ENCODE measurements at regions not wholly inside any gene's neighbourhood (a gene's known extent, or its start where the extent isn't known, plus 50 kb on each side); places are given as distances from the start of the nearest gene placed in this dataset.

DNA sequence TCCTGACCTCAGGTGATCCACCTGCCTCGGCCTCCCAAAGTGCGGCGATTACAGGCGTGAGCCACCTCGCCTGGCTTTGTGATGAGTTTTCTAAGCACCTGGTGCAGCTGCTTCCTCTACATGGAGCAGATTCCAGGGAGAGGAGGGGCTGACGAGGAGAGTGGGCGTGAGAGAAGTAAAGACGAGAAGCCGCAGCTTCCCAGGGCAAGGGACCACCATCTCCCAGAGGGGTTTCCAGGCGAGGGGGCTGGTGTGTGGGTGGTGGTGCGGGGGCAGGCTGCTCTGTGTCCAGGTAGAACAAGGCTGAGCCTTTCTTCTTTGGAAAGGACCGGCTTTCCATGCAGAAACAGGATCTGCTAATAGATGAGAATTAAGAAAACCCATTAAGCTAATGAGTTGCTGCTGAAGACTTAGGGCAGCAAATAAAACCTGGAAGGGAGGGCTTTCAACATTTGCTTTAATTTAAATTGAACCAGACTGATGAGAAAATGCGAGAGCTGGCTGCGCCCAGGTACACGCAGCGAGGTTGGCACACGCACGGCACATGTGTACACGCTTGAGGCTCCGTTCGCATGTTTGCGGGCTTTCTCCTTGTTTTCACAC is 236.7 kb downstream of the RBFOX3 start:
- H3K9me3 ChIP-seq (replicated peaks; ENCODE audit: control insufficient read depth, low read depth, low read length), result no peaks in the 10 kb centered on the region
- H3K27me3 ChIP-seq (ENCODE audit: control insufficient read depth, insufficient read depth, low read length), result peaks cover 54% of the 10 kb centered on the region
- 31% methylated on average over 14 of the region's 22 CpGs for WGBS (ENCODE audit: insufficient coverage)
- DNase-seq, result no peak
- H3K27ac ChIP-seq (ENCODE audit: low read length), result no peak overlapping the region
- H3K4me1 ChIP-seq (ENCODE audit: control insufficient read depth, insufficient read depth, low read length), result no peaks in the 10 kb centered on the region
- no peak overlapping the region for H3K4me3 ChIP-seq (ENCODE audit: low read length)
- H3K36me3 ChIP-seq (ENCODE audit: control insufficient read depth, insufficient read depth, low read length), result no peaks in the 10 kb centered on the region

DNA sequence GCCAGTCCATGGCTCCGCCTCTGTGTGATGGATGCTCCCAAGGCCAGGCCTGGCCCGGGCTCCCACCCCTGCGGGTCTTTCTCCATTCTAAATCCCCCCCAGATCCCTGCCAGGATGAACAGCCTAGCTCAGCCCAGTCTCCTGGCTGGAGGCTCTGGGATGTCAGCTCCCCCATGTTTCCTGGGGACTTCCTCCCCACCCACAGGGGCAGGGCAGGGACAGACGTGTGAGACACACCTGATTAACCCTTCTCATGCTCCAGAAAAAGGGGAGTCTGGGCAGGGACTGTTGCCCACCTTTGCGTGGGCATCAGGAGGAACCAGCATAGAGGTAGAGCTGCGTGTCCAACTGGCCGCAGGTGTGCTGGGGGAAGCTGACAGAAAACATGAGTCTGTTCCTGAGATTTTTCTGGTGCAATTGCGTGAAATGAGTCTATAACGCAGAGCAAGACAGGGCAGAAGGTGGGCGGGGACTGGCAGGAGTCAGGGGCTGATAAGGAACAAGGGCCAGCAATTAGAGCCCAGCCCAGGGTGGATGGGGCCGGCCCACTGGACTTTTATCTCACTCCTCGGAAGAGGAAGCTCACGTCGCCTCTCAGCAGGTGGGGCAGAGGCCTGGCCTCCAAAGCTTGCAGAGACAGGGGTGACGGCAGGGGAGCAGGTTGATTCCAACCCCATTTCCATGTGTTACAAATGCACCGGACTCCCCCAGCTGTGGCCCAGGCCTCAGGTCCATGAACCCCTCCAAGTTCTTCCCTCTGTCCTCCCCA is 238.2 kb downstream of the RBFOX3 start:
- Histone ChIP-seq H3K9me3 (replicated peaks; ENCODE audit: control insufficient read depth, low read depth, low read length) (no peaks in the 10 kb centered on the region), H3K36me3 (ENCODE audit: control insufficient read depth, insufficient read depth, low read length) (no peaks in the 10 kb centered on the region), H3K27ac (ENCODE audit: low read length) (no peak overlapping the region), H3K27me3 (ENCODE audit: control insufficient read depth, insufficient read depth, low read length) (peaks cover 43% of the 10 kb centered on the region), H3K4me3 (ENCODE audit: low read length) (no peak overlapping the region), H3K4me1 (ENCODE audit: control insufficient read depth, insufficient read depth, low read length) (no peaks in the 10 kb centered on the region)
- DNase-seq, result no peak
- 49% methylated on average over 15 of the region's 16 CpGs for WGBS (ENCODE audit: insufficient coverage)

- Histone ChIP-seq H3K27ac (ENCODE audit: low read length) (no peak overlapping the region), H3K36me3 (ENCODE audit: control insufficient read depth, insufficient read depth, low read length) (no peaks in the 10 kb centered on the region), H3K27me3 (ENCODE audit: control insufficient read depth, insufficient read depth, low read length) (peaks cover 41% of the 10 kb centered on the region), H3K4me3 (ENCODE audit: low read length) (no peak overlapping the region), H3K4me1 (ENCODE audit: control insufficient read depth, insufficient read depth, low read length) (no peaks in the 10 kb centered on the region), H3K9me3 (replicated peaks; ENCODE audit: control insufficient read depth, low read depth, low read length) (no peaks in the 10 kb centered on the region)
- no peak for DNase-seq
- WGBS (ENCODE audit: insufficient coverage), result 75% methylated on average over 14 of the region's 15 CpGs
These were observed 238.9 kb downstream of the RBFOX3 start for GRCh38 chr17:79371984-79372383.

- DNase-seq, result no peak
- peaks cover 3% of the 10 kb centered on the region for H3K4me1 ChIP-seq (ENCODE audit: control insufficient read depth, insufficient read depth, low read length)
- no peak overlapping the region for H3K4me3 ChIP-seq (ENCODE audit: low read length)
- no peaks in the 10 kb centered on the region for H3K36me3 ChIP-seq (ENCODE audit: control insufficient read depth, insufficient read depth, low read length)
- no peaks in the 10 kb centered on the region for H3K9me3 ChIP-seq (replicated peaks; ENCODE audit: control insufficient read depth, low read depth, low read length)
- H3K27ac ChIP-seq (ENCODE audit: low read length), result no peak overlapping the region
- peaks cover 42% of the 10 kb centered on the region for H3K27me3 ChIP-seq (ENCODE audit: control insufficient read depth, insufficient read depth, low read length)
- 69% methylated on average over 5 of the region's 5 CpGs for WGBS (ENCODE audit: insufficient coverage)
These were observed 240.3 kb downstream of the RBFOX3 start for GRCh38 chr17:79370594-79370993.

DNA sequence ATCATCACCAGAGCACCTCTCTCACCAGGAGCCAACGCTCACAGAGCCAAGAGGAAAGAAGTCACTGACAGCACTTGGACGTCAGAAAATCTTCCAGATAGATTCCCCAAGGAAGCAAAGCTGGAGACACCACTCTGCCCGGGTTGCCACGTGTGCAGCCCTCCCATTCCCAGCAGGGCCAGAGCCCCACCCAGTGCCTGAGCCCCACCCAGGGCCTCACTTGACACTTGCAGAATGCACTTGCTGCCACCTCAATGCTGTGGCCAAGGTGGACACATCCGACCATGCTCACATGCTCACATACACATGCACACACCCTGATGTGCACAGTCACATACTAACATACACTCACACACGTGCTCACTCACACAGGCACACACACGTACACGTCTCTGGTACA is 240.7 kb downstream of the RBFOX3 start:
- DNase-seq, result no peak
- Histone ChIP-seq H3K27me3 (ENCODE audit: control insufficient read depth, insufficient read depth, low read length) (peaks cover 40% of the 10 kb centered on the region), H3K4me1 (ENCODE audit: control insufficient read depth, insufficient read depth, low read length) (peaks cover 3% of the 10 kb centered on the region), H3K36me3 (ENCODE audit: control insufficient read depth, insufficient read depth, low read length) (no peaks in the 10 kb centered on the region), H3K4me3 (ENCODE audit: low read length) (no peak overlapping the region), H3K27ac (ENCODE audit: low read length) (no peak overlapping the region), H3K9me3 (replicated peaks; ENCODE audit: control insufficient read depth, low read depth, low read length) (no peaks in the 10 kb centered on the region)
- WGBS (ENCODE audit: insufficient coverage), result 76% methylated on average over 8 of the region's 8 CpGs

- H3K4me3 ChIP-seq (ENCODE audit: low read length), result no peak overlapping the region
- no peak for DNase-seq
- no peaks in the 10 kb centered on the region for H3K36me3 ChIP-seq (ENCODE audit: control insufficient read depth, insufficient read depth, low read length)
- peaks cover 3% of the 10 kb centered on the region for H3K4me1 ChIP-seq (ENCODE audit: control insufficient read depth, insufficient read depth, low read length)
- no peak overlapping the region for H3K27ac ChIP-seq (ENCODE audit: low read length)
- WGBS (ENCODE audit: insufficient coverage), result 73% methylated on average over 5 of the region's 9 CpGs
- no peaks in the 10 kb centered on the region for H3K9me3 ChIP-seq (replicated peaks; ENCODE audit: control insufficient read depth, low read depth, low read length)
- peaks cover 43% of the 10 kb centered on the region for H3K27me3 ChIP-seq (ENCODE audit: control insufficient read depth, insufficient read depth, low read length)
These were observed 241.3 kb downstream of the RBFOX3 start for GRCh38 chr17:79369532-79369931.

DNA sequence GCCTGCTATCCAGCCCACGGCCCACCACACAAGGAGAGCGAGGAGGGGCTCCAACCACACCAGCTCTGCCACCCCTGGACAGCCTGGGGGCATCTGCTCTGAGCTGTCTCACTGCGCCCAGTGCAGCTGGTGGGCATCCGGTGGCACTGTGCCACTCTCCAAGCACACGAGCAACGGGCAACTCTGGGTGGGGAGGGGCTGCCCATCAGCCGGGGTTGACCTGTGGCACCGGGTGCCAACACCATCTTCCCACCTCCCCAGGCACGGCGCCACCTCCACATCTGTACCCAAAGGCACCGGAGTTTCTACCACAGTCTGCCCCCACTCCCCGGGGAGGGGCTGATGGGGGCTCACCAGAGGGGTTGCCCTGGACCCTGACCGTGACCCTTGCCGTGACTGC is 241.8 kb downstream of the RBFOX3 start:
- Histone ChIP-seq H3K27ac (ENCODE audit: low read length) (no peak overlapping the region), H3K4me1 (ENCODE audit: control insufficient read depth, insufficient read depth, low read length) (peaks cover 3% of the 10 kb centered on the region), H3K9me3 (replicated peaks; ENCODE audit: control insufficient read depth, low read depth, low read length) (no peaks in the 10 kb centered on the region), H3K36me3 (ENCODE audit: control insufficient read depth, insufficient read depth, low read length) (no peaks in the 10 kb centered on the region), H3K27me3 (ENCODE audit: control insufficient read depth, insufficient read depth, low read length) (peaks cover 43% of the 10 kb centered on the region), H3K4me3 (ENCODE audit: low read length) (no peak overlapping the region)
- 79% methylated on average over 11 of the region's 14 CpGs for WGBS (ENCODE audit: insufficient coverage)
- DNase-seq, result no peak

DNA sequence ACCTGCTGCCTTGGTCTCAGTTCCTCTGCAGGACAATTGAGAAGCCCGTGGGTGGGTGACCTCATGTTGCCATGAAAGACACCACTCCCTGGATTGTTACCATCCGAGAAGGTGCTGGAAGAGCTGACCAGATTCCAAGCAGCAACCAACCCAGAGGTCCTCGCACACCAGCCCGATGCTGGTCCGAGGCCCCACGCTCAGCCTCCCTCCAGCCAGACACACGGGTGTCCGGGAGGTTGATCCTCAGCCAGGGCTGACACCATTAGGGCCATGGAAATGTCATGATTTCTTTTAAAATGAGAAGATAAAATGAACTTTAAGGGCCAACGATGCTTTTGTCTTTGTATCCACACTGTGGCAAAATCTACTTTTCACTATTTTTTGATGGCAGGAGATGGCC is 242.3 kb downstream of the RBFOX3 start:
- Histone ChIP-seq H3K4me1 (ENCODE audit: control insufficient read depth, insufficient read depth, low read length) (peaks cover 3% of the 10 kb centered on the region), H3K27ac (ENCODE audit: low read length) (no peak overlapping the region), H3K4me3 (ENCODE audit: low read length) (no peak overlapping the region), H3K9me3 (replicated peaks; ENCODE audit: control insufficient read depth, low read depth, low read length) (no peaks in the 10 kb centered on the region), H3K36me3 (ENCODE audit: control insufficient read depth, insufficient read depth, low read length) (no peaks in the 10 kb centered on the region), H3K27me3 (ENCODE audit: control insufficient read depth, insufficient read depth, low read length) (peaks cover 44% of the 10 kb centered on the region)
- no peak for DNase-seq
- 88% methylated on average over 9 of the region's 9 CpGs for WGBS (ENCODE audit: insufficient coverage)

- Histone ChIP-seq H3K27ac (ENCODE audit: low read length) (no peak overlapping the region), H3K36me3 (ENCODE audit: control insufficient read depth, insufficient read depth, low read length) (no peaks in the 10 kb centered on the region), H3K9me3 (replicated peaks; ENCODE audit: control insufficient read depth, low read depth, low read length) (no peaks in the 10 kb centered on the region), H3K4me3 (ENCODE audit: low read length) (no peak overlapping the region), H3K27me3 (ENCODE audit: control insufficient read depth, insufficient read depth, low read length) (peaks cover 45% of the 10 kb centered on the region), H3K4me1 (ENCODE audit: control insufficient read depth, insufficient read depth, low read length) (peaks cover 5% of the 10 kb centered on the region)
- no peak for DNase-seq
- WGBS (ENCODE audit: insufficient coverage), result 60% methylated on average over 9 of the region's 12 CpGs
These were observed 243.8 kb downstream of the RBFOX3 start for GRCh38 chr17:79366988-79367571.

DNA sequence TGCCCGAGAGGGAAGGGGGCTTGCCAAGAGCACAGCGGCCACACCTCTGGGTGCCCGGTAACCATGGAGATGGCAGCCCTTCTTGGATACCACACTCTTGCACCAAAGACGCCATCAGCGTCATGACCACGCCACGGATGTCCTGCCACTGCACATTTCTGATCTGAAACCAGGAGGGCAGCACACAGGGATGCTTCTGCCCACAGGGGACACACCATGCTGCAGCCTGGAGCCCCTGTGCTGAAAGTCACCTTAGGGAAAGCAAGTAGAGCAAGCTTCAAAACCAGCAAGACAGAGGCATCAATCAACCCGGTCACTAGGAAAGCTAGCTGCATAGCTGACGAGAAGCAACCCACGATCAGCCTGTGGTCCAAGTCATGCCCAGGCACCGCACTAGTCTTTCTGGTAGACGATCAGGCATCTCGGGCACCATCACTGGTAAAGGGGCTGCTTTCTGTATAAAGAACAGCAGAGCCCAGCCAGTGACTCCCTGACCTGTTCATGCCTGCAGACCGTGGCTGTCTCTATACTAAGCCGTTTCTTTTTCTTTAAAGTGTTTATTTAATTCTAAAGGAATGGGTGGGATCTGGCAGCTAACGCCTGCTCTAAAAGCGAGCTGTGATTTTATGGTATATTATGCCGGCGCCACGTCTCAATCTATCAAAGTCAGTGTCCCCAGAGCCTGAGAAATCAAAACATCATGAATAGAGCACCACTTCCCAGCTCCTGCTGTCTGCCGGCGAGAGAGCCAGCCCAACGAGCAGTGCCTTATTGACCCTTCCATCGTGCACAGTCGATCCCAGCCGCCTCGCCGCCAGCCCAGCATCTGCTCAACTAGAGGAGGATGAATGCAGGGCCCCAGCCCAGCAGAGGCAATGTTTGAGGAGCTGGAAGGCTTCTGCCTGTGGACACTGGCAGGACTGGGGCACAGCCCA is 244.7 kb downstream of the RBFOX3 start:
- Histone ChIP-seq H3K4me1 (ENCODE audit: control insufficient read depth, insufficient read depth, low read length) (peaks cover 5% of the 10 kb centered on the region), H3K4me3 (ENCODE audit: low read length) (no peak overlapping the region), H3K27me3 (ENCODE audit: control insufficient read depth, insufficient read depth, low read length) (peaks cover 53% of the 10 kb centered on the region), H3K36me3 (ENCODE audit: control insufficient read depth, insufficient read depth, low read length) (no peaks in the 10 kb centered on the region), H3K27ac (ENCODE audit: low read length) (no peak overlapping the region), H3K9me3 (replicated peaks; ENCODE audit: control insufficient read depth, low read depth, low read length) (no peaks in the 10 kb centered on the region)
- 51% methylated on average over 18 of the region's 28 CpGs for WGBS (ENCODE audit: insufficient coverage)
- DNase-seq, result peak; percentile 54

All from muscle of leg (tissue), 3 donors.